ENCODE measurements at regions not wholly inside any gene's neighbourhood (a gene's known extent, or its start where the extent isn't known, plus 50 kb on each side); places are given as distances from the start of the nearest gene placed in this dataset.

- TF ChIP-seq POLR2A (IDR thresholded peaks at IDR 0.05) (no peak), CTCF (IDR thresholded peaks at IDR 0.05) (no peak)
These were observed 76.9 kb downstream of the PJA1 start for GRCh38 chrX:69088171-69088938.

Data from testis (tissue), 2 donors.